Tibial nerve (tissue), 4 donors: ENCODE measurements at regions not wholly inside any gene's neighbourhood (a gene's known extent, or its start where the extent isn't known, plus 50 kb on each side); places are given as distances from the start of the nearest gene placed in this dataset.
"Not testable (repeated sequence)": the region's sequence is repeated elsewhere in the genome, so short reads cannot be mapped to it uniquely, and the experiment has no call there.

Experiments used
- DNase-seq, 2 donors: peaks; one replicate each; pipeline ENCODE4 v3.0.0-alpha.2; 2019; ENCODE audit warnings: low spot score in 2 of 2
- H3K27ac ChIP-seq, 4 donors: fragments of 200-600 bp; sonication (generic) in 3 of 4; one replicate each; pipeline ENCODE4 v1.5.1; 2017 to 2019; ENCODE audit warnings: mild to moderate bottlenecking in 1 of 4
- H3K27me3 ChIP-seq, 2 donors: fragments of 200-600 bp; sonication (generic) in 1 of 2; one replicate each; pipeline versions ENCODE4 v1.5.1 to v1.6.0; 2017 to 2019
- H3K36me3 ChIP-seq, 3 donors: fragments of 200-600 bp; sonication (generic); one replicate each; pipeline ENCODE4 v1.5.1; 2018 to 2019
- H3K4me1 ChIP-seq, 4 donors: fragments of 200-600 bp; sonication (generic) in 3 of 4; one replicate each; pipeline ENCODE4 v1.5.1; 2017 to 2019
- H3K4me3 ChIP-seq, 4 donors: fragments of 200-600 bp; sonication (generic) in 3 of 4; one replicate each; pipeline ENCODE4 v1.5.1; 2017 to 2019; ENCODE audit warnings: mild to moderate bottlenecking in 1 of 4, moderate library complexity in 1 of 4
- H3K9me3 ChIP-seq, 4 donors: fragments of 200-600 bp; sonication (generic) in 3 of 4; one replicate each; pipeline ENCODE4 v1.5.1; 2017 to 2019
- CTCF ChIP-seq, 5 experiments: fragments of 200-600 bp in 3 of 5; fragments of 450-650 bp in 2 of 5; sonication (generic) in 3 of 5; IDR thresholded peaks; one replicate each; pipeline ENCODE4 v1.5.1; 2016 to 2019; ENCODE audit warnings: antibody characterized with exemption in 5 of 5, mild to moderate bottlenecking in 3 of 5, moderate library complexity in 2 of 5
- EP300 ChIP-seq, 2 donors: sonication (generic); formaldehyde crosslinking; IDR thresholded peaks; one replicate each; pipeline ENCODE4 v1.6.1; 2017; ENCODE audit warnings: antibody characterized with exemption in 2 of 2, mild to moderate bottlenecking in 1 of 2
- POLR2A ChIP-seq, 2 donors: fragments of 450-650 bp; IDR thresholded peaks; one replicate each; pipeline ENCODE4 v1.6.1; 2017; ENCODE audit warnings: antibody characterized with exemption in 2 of 2, mild to moderate bottlenecking in 2 of 2, moderate library complexity in 2 of 2
- WGBS, 2 donors: methylation state at CpG; one replicate each; pipeline ENCODE4 v1.1.5; 2018; 5-methylcytosine and 5-hydroxymethylcytosine counted together

GRCh38 chr14:105659935-105660527, 133.6 kb downstream of the TMEM121 start:
- Histone ChIP-seq H3K36me3 (no peaks in the 10 kb centered on the region), H3K4me3 (no peak overlapping the region), H3K27me3 (no peaks in the 10 kb centered on the region), H3K27ac (no peak overlapping the region), H3K9me3 (peaks cover 0 to 29% (median 0%) of the 10 kb centered on the region in 4 donors), H3K4me1 (peaks cover 0 to 6% (median 0%) of the 10 kb centered on the region in 4 donors)
- TF ChIP-seq EP300 (IDR thresholded peaks at IDR 0.05): no peak
- TF ChIP-seq POLR2A (IDR thresholded peaks at IDR 0.05): no peak
- no peak for DNase-seq
- 85 to 91% methylated on average over 9 of the region's 9 CpGs for WGBS, 2 donors

GRCh38 chr14:105660816-105661531, 134.6 kb downstream of the TMEM121 start:
- no peak for DNase-seq
- TF ChIP-seq POLR2A (IDR thresholded peaks at IDR 0.05) (no peak), EP300 (IDR thresholded peaks at IDR 0.05) (no peak)

DNA sequence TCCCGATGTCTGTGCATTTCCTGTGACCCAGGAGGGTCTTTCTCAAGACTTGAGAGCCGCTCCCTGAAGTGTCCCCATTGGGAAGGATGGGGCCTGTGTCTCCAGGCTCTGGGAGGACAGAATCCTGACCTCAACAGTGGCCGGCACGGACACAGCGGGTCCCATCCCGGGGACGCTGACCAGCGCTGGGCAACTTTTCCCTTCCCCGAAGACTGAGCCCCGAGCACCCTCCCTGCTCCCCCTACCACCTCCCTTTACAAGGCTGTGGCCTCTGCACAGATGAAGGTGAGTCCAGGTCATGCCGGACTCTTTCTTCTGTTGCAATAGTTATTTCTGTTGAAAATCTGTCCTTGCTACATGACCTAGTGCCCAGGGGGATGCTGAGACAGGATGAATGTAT, 135.7 kb downstream of the TMEM121 start:
- H3K27ac ChIP-seq, H3K4me3 ChIP-seq, H3K4me1 ChIP-seq, DNase-seq, H3K36me3 ChIP-seq, H3K27me3 ChIP-seq: not testable (repeated sequence)
- 82 to 90% methylated on average over 11 of the region's 11 CpGs for WGBS, 2 donors
- peaks cover 0 to 29% (median 0%) of the 10 kb centered on the region in 4 donors for H3K9me3 ChIP-seq

More at GRCh38 chr14:105660816-105661531, 134.6 kb downstream of the TMEM121 start:
- WGBS, 2 donors: 84 to 91% methylated on average over 5 to 6 of the region's 11 CpGs
- Histone ChIP-seq H3K9me3 (peaks cover 0 to 29% (median 0%) of the 10 kb centered on the region in 4 donors), H3K36me3 (no peaks in the 10 kb centered on the region), H3K27me3 (no peaks in the 10 kb centered on the region), H3K4me3 (no peak overlapping the region), H3K4me1 (peaks cover 0 to 6% (median 0%) of the 10 kb centered on the region in 4 donors), H3K27ac (no peak overlapping the region)

- H3K9me3 ChIP-seq: peaks cover 0 to 26% (median 0%) of the 10 kb centered on the region in 4 donors
- H3K4me1 ChIP-seq, DNase-seq, H3K27me3 ChIP-seq, H3K4me3 ChIP-seq, H3K27ac ChIP-seq, H3K36me3 ChIP-seq: not testable (repeated sequence)
- 80 to 83% methylated on average over 1 to 3 of the region's 12 CpGs for WGBS, 2 donors
Observed at GRCh38 chr14:105662592-105662991, 136.2 kb downstream of the TMEM121 start.

- H3K4me1 ChIP-seq, H3K27ac ChIP-seq, H3K4me3 ChIP-seq, H3K36me3 ChIP-seq, DNase-seq, H3K27me3 ChIP-seq: not testable (repeated sequence)
- 53 to 68% methylated on average over 3 to 4 of the region's 23 CpGs for WGBS, 2 donors
- peaks cover 0 to 19% (median 0%) of the 10 kb centered on the region in 4 donors for H3K9me3 ChIP-seq
Observed at GRCh38 chr14:105663323-105663722, 136.9 kb downstream of the TMEM121 start.

DNA sequence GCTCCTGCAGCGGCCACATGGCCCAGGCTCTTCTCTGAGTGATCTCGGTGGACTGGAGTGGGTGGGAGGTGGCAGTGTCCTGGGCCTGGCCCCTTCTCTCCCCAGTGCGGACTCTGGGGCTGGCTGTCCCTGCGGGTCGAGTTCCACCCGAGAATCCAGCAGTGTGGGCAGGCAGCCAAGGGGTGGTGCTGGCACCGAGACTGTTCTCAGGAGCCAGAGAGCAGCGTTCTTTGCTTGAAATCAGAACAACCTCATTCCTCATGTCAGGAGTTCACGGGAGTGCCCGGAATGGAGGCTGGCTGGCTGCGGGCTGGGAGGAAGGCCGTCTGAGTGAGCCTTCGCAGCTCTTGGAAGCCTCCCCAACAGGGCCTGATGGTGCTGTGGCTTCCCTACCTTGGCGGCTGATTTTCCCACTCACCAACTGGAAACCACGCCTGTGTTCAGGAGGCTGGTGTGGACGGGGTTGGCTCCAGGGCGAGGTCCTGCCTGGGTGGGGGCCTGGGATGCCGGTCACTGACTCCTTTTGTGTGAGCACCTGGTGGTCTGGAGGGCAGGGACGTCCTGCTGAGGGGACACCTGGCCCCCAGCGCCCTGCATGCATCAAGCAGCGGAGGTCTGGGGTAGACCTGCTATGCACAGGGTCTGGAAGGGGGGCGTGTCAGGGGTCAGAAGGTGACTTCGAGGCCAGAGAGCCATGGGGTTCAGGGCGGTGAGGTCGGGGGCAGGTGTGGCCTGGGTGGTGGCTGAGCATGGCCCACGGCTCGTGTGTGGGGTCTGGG, 137.6 kb downstream of the TMEM121 start:
- DNase-seq: peak; percentile 26 to 28
- Histone ChIP-seq H3K9me3 (peaks cover 0 to 12% (median 0%) of the 10 kb centered on the region in 4 donors), H3K27ac (peak overlapping the region in 1 of 4 donors; percentile 61)
- not testable (repeated sequence) for H3K4me3 ChIP-seq, H3K36me3 ChIP-seq, H3K27me3 ChIP-seq, H3K4me1 ChIP-seq
- WGBS, 2 donors: 74 to 78% methylated on average over 8 to 11 of the region's 27 CpGs

GRCh38 chr14:105664691-105665090, 138.3 kb downstream of the TMEM121 start:
- TF ChIP-seq EP300 (IDR thresholded peaks at IDR 0.05): no peak
- TF ChIP-seq POLR2A (IDR thresholded peaks at IDR 0.05): no peak
- TF ChIP-seq CTCF (IDR thresholded peaks at IDR 0.05): no peak
- no peaks in the 10 kb centered on the region for H3K36me3 ChIP-seq
- no peak overlapping the region for H3K4me3 ChIP-seq
- peak overlapping the region in 1 of 4 donors; percentile 61 for H3K27ac ChIP-seq
- peaks cover 0 to 6% (median 0%) of the 10 kb centered on the region in 4 donors for H3K4me1 ChIP-seq
- DNase-seq: no peak
- no peaks in the 10 kb centered on the region for H3K27me3 ChIP-seq
- 74 to 84% methylated on average over 2 to 4 of the region's 4 CpGs for WGBS, 2 donors
- peaks cover 0 to 5% (median 0%) of the 10 kb centered on the region in 4 donors for H3K9me3 ChIP-seq
